Fibroblast of skin of left quadriceps (primary cell): ENCODE measurements at regions not wholly inside any gene's neighbourhood (a gene's known extent, or its start where the extent isn't known, plus 50 kb on each side); places are given as distances from the start of the nearest gene placed in this dataset.

ENCODE experiments used
- DNase-seq, 2 experiments: peaks; one replicate each; pipeline ENCODE4 v3.0.0-alpha.2; 2013; ENCODE audit warnings: low read depth in 2 of 2

GRCh38 chr3:157633241-157633640 is 130.0 kb upstream of the VEPH1 start:
- no peak for DNase-seq

GRCh38 chr3:157632075-157632474 is 128.9 kb upstream of the VEPH1 start:
- DNase-seq: no peak

- peak in 1 of 2 experiments; percentile 12 for DNase-seq
Observed at GRCh38 chr3:157631478-157631877, 128.3 kb upstream of the VEPH1 start.

GRCh38 chr3:157626817-157627216 is 123.6 kb upstream of the VEPH1 start:
- no peak for DNase-seq

GRCh38 chr3:157624801-157625200 is 121.6 kb upstream of the VEPH1 start:
- no peak for DNase-seq

GRCh38 chr3:157618886-157619285 is 115.7 kb upstream of the VEPH1 start:
- DNase-seq: no peak

GRCh38 chr3:157618075-157618760 is 115.0 kb upstream of the VEPH1 start:
- DNase-seq: peak; percentile 73 to 74

GRCh38 chr3:157614896-157615295 is 111.7 kb upstream of the VEPH1 start:
- DNase-seq: no peak

- DNase-seq: no peak
Observed at GRCh38 chr3:157611536-157612076, 108.4 kb upstream of the VEPH1 start.

- DNase-seq: no peak
Observed at GRCh38 chr3:157610876-157611535, 107.8 kb upstream of the VEPH1 start.

- no peak for DNase-seq
Observed at GRCh38 chr3:157607826-157608405, 104.7 kb upstream of the VEPH1 start.

- no peak for DNase-seq
Observed at GRCh38 chr3:157606852-157607197, 103.6 kb upstream of the VEPH1 start.

- DNase-seq: peak; percentile 44 to 49
Observed at GRCh38 chr3:157606011-157606851, 103.0 kb upstream of the VEPH1 start.

GRCh38 chr3:157605356-157605755 is 102.1 kb upstream of the VEPH1 start:
- no peak for DNase-seq

GRCh38 chr3:157602424-157602823 is 99.2 kb upstream of the VEPH1 start:
- DNase-seq: no peak

- DNase-seq: no peak
Observed at GRCh38 chr3:157595259-157595658, 92.0 kb upstream of the VEPH1 start.

- no peak for DNase-seq
Observed at GRCh38 chr3:157594413-157594812, 91.2 kb upstream of the VEPH1 start.

GRCh38 chr3:157592769-157593168 is 89.6 kb upstream of the VEPH1 start:
- no peak for DNase-seq

- no peak for DNase-seq
Observed at GRCh38 chr3:157590273-157590672, 87.1 kb upstream of the VEPH1 start.

- no peak for DNase-seq
Observed at GRCh38 chr3:157589211-157589610, 86.0 kb upstream of the VEPH1 start.

GRCh38 chr3:157588386-157589060 is 85.3 kb upstream of the VEPH1 start:
- no peak for DNase-seq

- no peak for DNase-seq
Observed at GRCh38 chr3:157586293-157586692, 83.1 kb upstream of the VEPH1 start.
